Dedifferentiated amniotic fluid mesenchymal stem cell (primary cell): ENCODE measurements at regions not wholly inside any gene's neighbourhood (a gene's known extent, or its start where the extent isn't known, plus 50 kb on each side); places are given as distances from the start of the nearest gene placed in this dataset.
"Not testable (repeated sequence)": the region's sequence is repeated elsewhere in the genome, so short reads cannot be mapped to it uniquely, and the experiment has no call there.

Experiments
- DNase-seq: peaks from one replicate; pipeline ENCODE4 v3.0.0-alpha.2; 2016; ENCODE audit errors: extremely low spot score

DNA sequence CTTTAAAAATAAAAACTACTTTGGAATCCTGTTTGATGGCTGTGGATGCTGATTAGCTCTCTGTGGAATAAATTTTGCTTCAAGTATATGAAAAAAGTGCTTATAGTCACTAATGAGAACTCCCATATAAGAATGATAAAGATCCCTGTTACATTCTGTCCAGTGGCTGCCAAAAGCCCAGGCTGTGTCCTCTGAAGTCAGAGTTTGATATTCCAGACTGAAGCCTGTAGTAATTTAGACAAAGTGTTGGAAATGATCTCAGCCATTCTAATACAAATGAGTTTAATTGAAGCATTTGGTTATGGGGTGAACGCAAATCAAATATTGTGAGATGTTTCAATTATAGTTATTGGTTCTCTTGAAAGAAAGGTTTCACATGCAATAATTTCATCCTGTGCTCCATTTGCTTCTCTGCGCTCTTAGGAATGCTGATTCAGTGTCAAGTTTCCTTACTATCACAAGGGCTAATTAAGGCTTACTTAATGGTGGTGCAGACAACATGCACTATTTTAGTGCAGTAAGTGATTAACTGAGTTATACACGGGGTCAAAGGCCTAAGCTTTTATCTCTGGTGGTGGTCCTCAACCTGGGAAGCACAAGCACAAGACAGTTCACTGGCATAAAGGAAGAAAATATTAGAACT lies 867.6 kb downstream of the SORCS1 start:
- no peak for DNase-seq

DNA sequence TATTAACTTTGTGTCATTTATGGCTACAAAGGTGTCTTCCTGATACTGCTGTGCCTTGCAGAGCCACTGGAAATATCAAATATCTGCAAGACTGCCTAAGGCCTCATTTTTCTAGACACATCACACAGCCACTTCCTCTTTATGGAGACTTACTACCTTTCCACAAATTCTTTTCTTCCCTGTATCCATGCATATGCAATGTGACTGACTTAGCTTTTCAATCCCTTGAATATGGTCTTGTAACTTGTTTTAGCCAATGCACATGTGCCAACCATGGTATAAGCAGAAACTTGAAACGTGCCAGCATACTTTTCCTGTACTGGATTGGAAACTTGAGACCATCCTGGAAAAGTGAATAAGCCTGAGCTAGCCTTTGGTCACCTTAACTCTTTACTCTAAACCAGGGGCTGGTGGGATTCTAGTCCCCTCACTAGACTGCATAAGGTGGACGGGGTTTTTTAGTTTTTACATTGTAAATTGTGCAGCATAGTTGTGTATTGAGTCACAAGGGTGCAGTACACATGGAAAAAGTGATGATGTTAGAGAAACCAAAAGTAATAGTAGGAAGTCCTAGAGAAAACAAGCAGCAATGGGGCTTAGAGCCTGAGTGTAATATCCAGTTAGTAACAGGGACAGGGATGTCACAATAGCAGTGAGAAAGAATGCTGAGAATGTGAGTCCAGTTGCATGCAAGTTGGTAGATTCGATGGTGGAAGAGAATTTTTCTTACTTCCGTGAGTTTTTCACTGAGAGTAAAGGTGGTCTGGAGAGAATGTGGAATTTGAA lies 879.5 kb downstream of the SORCS1 start:
- DNase-seq = no peak

DNA sequence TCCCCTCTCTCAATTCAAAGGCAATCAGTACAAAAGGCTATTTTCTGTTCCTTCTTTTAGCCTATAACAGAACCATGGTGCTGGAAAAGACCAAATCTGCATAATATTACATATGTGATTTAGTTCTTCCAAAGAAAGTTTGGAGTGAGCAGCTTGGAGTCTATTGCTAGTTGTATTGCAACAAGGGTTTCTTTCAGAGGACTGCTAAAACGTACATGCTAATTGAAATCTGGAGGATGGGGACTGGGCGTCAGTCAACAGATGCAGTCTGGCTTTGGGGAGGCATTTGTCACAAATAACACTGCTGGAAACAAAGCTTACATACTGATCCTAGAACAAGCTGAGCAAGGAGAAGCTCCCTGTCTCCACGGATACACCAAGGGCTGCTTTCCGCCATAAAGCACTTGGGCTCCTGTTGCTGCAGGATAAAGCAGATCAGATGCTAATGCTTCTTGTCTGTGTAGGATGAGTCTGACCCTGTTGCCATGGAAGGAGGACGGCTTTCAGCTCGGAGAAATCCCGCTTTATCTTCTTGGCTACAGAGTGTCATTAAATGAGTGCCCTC lies 883.5 kb downstream of the SORCS1 start:
- no peak for DNase-seq

DNA sequence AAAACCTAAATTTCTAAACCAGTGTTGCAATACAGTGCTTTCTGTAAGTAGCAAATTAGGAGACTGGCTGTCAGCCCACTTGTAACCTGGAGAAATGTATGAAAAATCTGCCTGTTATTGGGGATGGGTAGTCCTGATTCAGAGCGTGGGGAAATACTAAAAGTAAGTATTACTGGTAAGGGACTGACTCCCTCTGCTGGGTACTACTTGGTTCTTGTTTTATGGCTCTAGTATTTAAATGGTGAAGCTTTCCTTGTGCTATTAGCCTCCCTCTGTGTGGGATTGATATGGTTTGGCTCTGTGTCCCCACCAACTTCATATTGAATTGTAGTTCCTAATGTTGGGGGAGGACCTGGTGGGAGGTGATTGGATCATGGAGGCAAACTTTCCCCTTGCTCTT lies 886.1 kb downstream of the SORCS1 start:
- DNase-seq = no peak

DNA sequence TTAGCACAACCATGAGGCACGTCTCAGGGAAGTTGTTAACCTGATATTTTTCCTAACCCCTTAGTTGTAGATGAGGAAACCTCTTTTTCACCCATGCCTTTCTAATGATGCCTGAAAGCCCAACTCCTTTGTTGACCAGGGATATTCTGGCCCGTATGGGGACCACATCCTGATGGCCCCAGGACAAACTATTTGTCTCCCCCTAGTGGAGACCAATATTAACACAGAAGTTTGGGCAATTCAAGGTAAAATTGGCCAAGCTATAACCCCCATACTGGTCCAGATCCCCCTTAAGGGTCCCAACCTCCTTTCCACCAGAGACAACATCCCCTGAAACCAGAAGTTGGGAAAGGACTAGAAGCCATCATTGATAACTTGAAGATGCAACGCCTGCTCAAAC lies 893.3 kb downstream of the SORCS1 start:
- DNase-seq = no peak

DNA sequence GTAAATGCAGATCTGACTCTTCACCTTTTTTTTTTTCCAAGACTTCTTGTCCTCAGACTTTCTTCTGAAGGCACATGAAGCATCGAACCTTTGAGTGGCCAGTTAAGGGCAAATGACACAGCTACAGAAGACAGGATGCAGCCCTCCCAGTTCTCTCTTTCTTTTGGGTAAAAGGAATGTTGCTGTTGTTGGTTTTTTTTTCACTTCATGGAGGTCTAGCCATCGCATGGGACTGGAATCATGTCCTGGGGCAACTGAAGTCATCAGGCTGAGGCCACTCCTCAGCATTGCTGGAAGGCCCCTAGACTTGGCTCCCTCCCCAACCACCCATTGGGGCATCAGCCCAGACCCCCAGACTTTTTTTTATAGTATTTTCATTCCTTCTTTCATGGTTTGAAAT lies 896.5 kb downstream of the SORCS1 start:
- DNase-seq = no peak

DNA sequence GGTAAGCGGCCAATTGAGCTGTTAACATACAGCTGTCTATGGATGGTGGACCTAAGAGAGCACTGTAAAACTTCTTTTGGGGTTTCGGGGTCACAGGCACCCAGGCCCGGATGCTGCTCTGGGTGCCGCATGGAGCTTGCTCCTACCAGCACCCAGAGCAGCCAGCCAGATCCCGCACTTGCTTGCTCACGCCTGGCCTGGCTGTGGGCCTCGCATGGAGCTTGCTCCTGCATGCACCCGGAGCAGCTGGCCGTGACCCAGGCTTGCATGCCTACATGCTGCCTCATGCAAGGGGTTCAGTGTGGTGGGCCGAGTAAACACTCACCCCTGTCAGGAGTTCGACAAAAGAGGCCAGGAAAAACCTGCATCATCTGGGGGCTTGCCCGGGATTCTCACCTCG lies 896.9 kb downstream of the SORCS1 start:
- DNase-seq = no peak

DNA sequence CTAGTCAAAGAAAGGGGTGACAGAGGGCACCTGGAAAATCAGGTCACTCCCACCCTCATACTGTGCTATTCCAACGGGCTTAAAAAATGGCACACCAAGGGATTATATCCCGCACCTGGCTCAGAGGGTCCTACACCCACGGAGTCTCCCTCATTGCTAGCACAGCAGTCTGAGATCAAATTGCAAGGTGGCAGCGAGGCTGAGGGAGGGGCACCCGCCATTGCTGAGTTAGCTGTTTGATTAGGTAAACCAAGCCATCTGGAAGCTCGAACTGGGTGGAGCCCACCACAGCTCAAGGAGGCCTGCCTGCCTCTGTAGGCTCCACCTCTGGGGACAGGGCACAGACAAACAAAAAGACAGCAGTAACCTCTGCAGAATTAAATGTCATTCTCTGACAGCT lies 907.1 kb downstream of the SORCS1 start:
- not testable (repeated sequence) for DNase-seq

DNA sequence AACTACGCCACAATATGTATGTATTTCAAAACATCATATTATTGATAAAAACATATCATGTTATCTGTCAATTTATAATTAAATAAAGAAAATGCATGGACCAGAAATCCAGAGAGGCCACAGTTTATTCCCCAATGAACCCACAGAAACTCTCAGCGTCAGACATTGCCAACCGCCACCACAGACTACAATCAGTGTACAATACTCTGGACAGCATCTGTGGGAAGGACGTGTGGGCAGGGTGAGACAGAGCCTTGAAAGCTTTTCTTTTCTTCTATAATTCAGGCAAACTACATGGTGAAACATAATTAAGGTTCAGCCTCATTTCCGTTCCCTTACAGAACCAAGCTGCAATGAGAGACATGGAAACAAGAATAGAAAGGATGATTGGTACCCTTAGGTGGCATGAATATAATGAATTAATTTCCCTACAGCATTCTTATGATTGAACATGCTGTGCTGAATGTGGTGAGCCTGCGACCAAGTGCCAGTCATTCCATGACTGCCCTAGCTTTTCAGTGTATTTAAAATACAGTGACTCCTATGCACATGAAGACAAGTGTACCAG lies 909.3 kb downstream of the SORCS1 start:
- no peak for DNase-seq

DNA sequence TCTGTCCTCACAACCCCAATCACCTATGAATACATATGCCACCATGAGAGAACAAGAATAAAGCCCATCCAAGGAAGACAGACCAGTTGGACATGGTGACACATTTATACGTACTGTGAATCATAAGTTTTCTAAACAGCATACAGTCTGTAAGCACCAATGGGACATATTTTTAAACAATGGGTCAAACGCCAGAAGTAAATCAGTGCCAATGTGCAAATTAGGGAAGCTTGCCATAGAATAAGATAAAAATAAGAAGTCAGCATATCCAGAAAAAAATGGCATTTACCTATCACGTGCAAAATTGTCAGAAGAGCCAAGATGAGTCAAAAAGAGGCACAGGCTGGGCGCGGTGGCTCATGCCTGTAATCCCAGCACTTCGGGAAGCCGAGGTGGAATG lies 910.4 kb downstream of the SORCS1 start:
- no peak for DNase-seq

DNA sequence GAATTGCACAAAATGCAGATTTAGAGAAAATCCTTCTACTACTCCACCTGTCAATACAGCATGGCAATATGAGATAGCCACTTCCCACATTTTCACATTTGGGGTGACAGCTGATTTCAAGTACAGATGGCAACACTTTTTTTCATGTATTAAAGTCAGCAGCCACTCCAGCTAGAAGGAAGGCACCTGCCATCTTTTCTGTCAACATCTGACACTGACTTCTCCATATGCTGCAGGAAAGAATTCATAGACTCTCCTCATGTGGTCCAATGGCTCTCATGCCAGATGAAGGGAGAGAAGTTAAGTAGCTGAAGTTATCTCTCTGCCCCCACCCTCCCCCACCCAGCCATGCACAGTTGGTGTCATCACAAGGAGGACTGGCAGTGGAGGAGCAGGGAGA lies 912.0 kb downstream of the SORCS1 start:
- DNase-seq = no peak

DNA sequence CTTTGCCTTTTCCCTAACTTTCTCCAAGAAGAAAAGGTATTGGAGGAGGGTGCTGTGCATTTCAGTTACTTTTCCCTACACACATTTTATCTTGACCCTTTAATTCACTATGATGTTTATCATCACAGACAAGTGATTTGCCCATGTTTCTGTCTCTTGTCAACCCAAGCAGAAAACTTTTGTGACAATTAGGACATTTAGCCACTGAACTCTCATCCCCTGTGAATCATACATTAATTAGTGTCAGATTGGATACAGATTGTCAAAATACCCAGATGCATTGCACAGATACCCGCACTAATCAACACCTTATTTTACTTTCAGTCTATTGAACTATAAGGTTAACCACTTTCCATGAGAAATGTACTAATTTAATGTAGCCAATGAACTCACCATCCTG lies 912.9 kb downstream of the SORCS1 start:
- DNase-seq = no peak

DNA sequence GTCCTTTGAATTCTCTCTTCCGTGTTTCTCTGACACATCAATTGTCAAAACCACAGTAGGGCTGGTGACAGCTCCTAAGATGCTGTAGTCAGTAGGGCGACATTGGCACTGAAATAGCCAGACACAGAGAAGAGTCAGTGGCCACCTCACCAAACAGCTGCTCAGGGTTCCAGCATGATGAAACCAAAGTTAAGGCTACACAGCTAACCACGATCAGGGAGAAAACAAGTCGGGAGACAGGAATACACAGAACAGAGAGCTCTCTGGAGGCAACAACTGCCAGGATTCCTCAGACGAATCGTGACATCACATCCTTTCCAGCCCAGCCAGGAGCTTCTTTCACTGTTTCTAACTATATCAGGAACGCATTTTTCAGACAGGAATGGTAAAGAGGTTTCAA lies 922.2 kb downstream of the SORCS1 start:
- DNase-seq = no peak

DNA sequence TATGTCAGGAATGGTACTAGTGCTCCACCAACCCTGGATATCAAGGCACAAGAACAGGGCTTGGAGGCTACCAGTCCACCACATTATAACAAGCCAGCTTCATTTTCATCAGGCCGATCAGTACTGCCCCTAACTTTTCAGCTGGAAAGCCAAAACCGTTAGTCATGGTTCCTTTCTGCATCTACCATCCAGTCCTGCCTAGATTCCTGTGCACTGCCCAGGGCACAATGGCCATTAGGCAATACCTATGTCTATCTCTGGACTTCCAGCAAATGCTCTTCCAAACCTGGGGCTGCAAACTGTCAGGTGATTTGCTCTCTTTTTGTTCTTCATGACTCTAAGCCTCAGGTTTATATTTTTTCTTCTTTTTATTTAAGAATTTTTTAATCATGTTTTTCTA lies 937.7 kb downstream of the SORCS1 start:
- no peak for DNase-seq

DNA sequence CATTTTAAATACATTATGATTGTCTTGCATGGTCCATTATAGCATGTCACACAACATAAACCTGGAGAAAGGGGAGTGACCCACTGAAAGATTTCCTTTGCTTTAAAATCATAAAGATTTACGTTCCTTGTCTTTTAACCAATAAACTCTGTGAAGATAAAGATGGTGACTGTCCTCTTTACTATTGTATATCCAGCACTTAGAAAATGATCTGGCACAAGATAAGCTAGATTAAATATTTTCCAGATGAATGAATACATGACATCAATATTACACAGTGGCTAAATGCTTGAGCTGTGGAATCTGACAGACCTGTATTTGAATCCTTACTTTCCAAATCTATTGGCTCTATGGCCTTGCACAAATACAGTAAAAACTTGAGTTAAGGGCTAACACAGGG lies 938.4 kb downstream of the SORCS1 start:
- no peak for DNase-seq

DNA sequence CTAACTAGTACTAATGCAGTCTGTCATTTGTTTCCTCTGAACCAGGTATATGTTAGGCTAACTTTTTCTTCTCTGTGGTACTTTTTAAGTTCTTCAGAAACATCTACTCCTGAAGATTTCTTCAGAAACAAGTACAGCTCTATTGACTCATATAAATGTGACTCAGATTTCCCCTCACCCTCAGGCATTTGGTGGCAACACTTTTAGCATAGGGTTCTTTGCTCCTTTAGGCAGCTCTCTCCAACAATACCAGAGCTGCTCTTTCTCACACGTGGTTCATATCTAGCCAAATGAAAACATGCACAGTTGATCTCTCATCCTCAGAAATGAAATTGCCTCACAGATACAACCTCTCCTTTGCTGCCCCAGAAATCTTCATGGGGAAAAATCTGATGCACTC lies 939.8 kb downstream of the SORCS1 start:
- DNase-seq = no peak

DNA sequence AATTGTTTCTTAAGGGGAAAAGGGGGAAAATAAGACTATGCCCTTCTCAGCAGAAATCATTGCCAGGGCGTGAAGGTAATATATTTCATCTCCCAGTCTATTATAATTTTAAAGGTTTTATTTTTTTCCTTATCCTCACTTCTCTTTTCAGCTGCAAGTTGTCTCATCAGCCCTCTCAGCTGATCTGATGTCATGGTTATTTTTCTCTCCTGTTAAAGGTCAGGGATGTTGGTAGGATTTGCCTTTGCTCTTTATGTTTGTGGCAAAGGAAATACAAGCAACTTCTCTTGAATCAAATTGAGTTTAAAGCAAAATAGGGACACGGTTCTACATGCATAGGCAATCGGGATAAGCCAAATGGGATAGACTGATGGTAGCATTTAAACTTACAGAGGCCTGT lies 946.9 kb downstream of the SORCS1 start:
- DNase-seq = no peak

DNA sequence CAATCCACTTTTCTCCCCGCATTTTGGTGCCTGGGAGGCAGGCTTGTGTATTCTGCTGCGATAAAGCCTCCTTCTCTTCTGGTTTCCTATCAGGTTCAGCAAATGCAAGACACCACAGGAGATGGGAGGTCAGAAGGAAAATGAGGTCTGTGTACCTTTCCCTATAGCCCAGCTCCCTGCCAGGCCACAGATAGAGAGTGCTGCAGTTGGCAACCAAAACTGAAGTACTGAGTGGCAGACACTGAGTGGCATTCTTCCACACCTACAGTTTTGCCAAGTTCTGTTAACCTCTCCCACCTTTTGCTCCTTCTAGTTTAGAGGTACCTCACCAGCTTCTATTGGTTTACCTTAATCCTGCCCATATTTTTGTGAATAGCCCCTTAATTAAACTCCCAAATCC lies 948.4 kb downstream of the SORCS1 start:
- DNase-seq = no peak

DNA sequence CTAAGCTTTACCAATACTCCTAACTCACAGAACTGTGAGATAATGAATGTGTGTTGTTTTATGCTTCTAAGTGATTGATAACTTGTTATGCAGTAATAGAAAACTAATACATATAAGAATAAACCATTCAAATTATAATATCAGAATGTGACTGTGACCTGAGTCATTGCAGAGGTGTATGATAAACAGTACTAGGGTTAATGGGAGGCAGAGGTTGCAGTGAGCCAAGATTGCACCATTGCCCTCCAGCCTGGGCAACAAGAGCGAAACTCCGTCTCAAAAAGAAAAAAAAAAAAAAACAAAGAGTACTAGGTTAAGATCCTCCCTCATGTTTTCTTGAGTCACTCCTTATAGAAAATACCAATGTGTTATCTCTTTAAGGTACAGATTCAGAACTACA lies 950.3 kb downstream of the SORCS1 start:
- DNase-seq = no peak

DNA sequence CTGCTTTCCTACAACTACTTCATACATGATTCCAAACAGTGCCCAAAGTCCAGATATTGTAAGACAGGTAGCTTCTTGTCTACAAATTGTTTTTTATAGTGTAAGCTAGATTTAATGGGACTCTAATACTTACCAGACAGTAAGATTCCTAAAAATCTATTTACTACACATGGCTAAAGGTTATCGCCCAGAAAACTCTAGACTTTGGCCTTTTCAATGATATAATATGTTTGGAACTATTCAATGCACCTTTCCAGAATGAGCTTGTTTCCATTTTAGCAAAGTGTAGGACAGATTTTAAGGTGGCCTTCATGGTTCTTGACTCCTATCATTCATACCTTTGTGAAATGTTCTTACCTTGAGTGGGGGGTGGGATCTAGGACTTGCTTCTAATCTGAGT lies 951.0 kb downstream of the SORCS1 start:
- no peak for DNase-seq

DNA sequence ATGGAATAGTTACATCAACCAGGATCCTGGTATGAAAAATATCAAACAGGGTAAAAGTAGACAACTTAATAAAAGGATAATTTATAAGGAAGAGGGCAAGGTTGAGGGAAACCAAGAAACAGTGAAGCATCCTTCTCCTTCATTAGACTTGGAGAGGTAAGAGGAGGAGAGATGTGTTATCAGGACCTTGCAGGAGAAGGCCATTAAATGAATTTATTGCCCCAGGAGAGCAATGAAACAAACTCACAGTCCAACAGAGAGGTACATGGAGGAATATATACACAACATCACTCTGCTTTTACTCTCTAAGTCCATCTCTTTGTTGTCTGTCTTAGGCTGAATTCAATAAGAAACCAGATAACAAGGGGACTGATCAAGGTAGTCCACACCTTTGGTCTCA lies 966.2 kb downstream of the SORCS1 start:
- no peak for DNase-seq

DNA sequence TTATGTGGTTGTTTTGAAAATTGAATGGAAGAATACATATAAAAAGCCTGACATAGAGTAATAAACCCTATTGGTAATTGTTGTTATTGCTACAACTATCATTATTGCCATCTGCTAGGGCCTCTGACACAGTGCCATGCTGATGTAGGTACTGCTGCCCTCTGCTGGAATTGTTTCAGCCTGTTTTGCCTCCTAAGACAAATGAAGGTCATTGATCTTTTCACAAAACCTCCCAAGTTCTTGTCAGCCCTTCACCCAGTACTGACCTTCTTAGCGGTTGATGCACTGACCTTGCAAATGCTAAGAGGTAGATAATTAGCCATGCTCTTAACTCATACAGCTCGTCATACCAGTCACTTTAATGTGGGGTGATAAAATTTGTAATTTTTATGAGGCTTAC lies 975.2 kb downstream of the SORCS1 start:
- no peak for DNase-seq

DNA sequence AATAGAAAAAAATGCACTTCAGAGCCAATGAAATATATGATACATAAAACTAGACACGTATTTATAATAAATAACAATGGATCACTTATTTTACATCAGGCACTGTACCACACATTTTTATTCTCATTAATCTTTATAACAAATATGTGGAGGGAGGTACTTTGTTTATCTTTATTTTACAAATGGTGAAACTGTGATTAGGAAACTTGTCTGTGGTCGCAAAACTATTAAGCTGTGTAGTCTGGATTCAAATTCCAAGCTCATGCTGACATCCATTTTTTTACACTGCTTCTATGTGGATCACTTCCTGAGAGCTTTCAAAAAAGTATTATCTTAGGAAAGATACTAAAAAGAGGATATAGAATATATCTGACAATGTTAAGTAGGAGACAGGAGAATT lies 978.6 kb downstream of the SORCS1 start:
- no peak for DNase-seq
